Gastroesophageal sphincter (tissue), 3 donors: ENCODE measurements at regions not wholly inside any gene's neighbourhood (a gene's known extent, or its start where the extent isn't known, plus 50 kb on each side); places are given as distances from the start of the nearest gene placed in this dataset.

Experiments used
- POLR2A ChIP-seq, 2 donors: fragments of 450-650 bp; IDR thresholded peaks; one replicate each; pipeline ENCODE4 v1.6.1; 2017; ENCODE audit warnings: antibody characterized with exemption in 2 of 2, mild to moderate bottlenecking in 2 of 2, moderate library complexity in 1 of 2
- TF ChIP-seq, protein P1 (sequence below), 4 experiments: fragments of 200-600 bp in 2 of 4; fragments of 450-650 bp in 2 of 4; sonication (generic) in 1 of 4; IDR thresholded peaks; one replicate each; pipeline ENCODE4 v1.5.1; 2017 to 2019; ENCODE audit warnings: antibody characterized with exemption in 4 of 4, mild to moderate bottlenecking in 2 of 4, moderate library complexity in 2 of 4

DNA sequence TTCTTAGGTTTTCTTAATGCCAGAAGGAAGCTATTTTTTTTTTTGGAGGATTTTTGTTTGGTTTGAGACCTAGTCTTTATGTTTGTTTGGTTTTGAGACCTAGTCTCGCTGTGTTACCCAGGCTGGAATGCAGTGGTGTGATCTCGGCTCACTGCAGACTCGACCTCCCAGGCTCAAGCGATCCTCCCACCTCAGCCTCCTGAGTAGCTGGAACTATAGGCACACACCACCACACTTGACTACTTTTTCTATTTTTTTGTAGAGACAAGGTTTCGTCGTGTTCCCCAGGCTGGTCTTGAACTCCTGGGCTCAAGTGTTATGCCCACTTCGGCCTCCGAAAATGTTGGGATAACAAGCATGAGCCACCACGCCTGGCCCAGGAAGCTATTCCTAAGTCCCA lies 67.8 kb upstream of the NHSL1 start:
- TF ChIP-seq, protein P1, sequence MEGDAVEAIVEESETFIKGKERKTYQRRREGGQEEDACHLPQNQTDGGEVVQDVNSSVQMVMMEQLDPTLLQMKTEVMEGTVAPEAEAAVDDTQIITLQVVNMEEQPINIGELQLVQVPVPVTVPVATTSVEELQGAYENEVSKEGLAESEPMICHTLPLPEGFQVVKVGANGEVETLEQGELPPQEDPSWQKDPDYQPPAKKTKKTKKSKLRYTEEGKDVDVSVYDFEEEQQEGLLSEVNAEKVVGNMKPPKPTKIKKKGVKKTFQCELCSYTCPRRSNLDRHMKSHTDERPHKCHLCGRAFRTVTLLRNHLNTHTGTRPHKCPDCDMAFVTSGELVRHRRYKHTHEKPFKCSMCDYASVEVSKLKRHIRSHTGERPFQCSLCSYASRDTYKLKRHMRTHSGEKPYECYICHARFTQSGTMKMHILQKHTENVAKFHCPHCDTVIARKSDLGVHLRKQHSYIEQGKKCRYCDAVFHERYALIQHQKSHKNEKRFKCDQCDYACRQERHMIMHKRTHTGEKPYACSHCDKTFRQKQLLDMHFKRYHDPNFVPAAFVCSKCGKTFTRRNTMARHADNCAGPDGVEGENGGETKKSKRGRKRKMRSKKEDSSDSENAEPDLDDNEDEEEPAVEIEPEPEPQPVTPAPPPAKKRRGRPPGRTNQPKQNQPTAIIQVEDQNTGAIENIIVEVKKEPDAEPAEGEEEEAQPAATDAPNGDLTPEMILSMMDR (IDR thresholded peaks at IDR 0.05), result no peak
- TF ChIP-seq POLR2A (IDR thresholded peaks at IDR 0.05), result no peak
